ENCODE measurements at regions not wholly inside any gene's neighbourhood (a gene's known extent, or its start where the extent isn't known, plus 50 kb on each side); places are given as distances from the start of the nearest gene placed in this dataset.

GRCh38 chrX:4588466-4588865 is 875.0 kb upstream of the PRKX start:
- POLR2A ChIA-PET, result no interaction called here
- FAIRE-seq, result peak; percentile 65

GRCh38 chrX:4588056-4588455 is 874.6 kb upstream of the PRKX start:
- Histone ChIP-seq H3K4me1 (no peaks in the 10 kb centered on the region), H3K4me2 (no peak overlapping the region), H3K9me3 (no peaks in the 10 kb centered on the region), H3K4me3 (no peak overlapping the region), H3K27ac (no peak overlapping the region)
- DNase-seq (ENCODE audit: low read depth in 1 of 2, low spot score in 1 of 2), result no peak
- CTCF ChIA-PET, result no interaction called here
- FAIRE-seq, result no peak
- ATAC-seq, result no peak
- 18% methylated on average over 3 of the region's 3 CpGs for WGBS (ENCODE audit: missing lambda C conversion rate)
- TF ChIP-seq BCL3 (IDR thresholded peaks at IDR 0.05) (no peak), ESRRA (IDR thresholded peaks at IDR 0.05; ENCODE audit: borderline replicate concordance, low read length) (no peak), EHF (CRISPR knock-in tag; IDR thresholded peaks at IDR 0.05) (no peak), HOXA7 (CRISPR knock-in tag; IDR thresholded peaks at IDR 0.05) (no peak), ATOH8 (CRISPR knock-in tag; IDR thresholded peaks at IDR 0.05; ENCODE audit: low read depth) (no peak), POLR2A (IDR thresholded peaks at IDR 0.05; ENCODE audit: low read length) (no peak), GATA3 (IDR thresholded peaks at IDR 0.05; ENCODE audit: borderline replicate concordance) (no peak), RNF2 (IDR thresholded peaks at IDR 0.05; ENCODE audit: borderline replicate concordance, low read depth) (no peak), RFX5 (IDR thresholded peaks at IDR 0.05) (no peak), JUN (IDR thresholded peaks at IDR 0.05) (no peak), USF2 (IDR thresholded peaks at IDR 0.05) (no peak), ZC3H11A (IDR thresholded peaks at IDR 0.05) (no peak), NFE2L2 (conservative IDR thresholded peaks at IDR 0.05; ENCODE audit: low read length) (no peak)
- POLR2A ChIA-PET, result no interaction called here

More at GRCh38 chrX:4588466-4588865, 875.0 kb upstream of the PRKX start:
- CTCF ChIA-PET, result no interaction called here
- Histone ChIP-seq H3K27ac (no peak overlapping the region), H3K9me3 (no peaks in the 10 kb centered on the region), H3K4me1 (no peaks in the 10 kb centered on the region), H3K4me2 (no peak overlapping the region), H3K4me3 (no peak overlapping the region)
- TF ChIP-seq POLR2A (IDR thresholded peaks at IDR 0.05; ENCODE audit: low read length), result no peak
- TF ChIP-seq CHD4 (IDR thresholded peaks at IDR 0.05; ENCODE audit: borderline replicate concordance), result no peak
- no peak for TF ChIP-seq EHF (CRISPR knock-in tag; IDR thresholded peaks at IDR 0.05)
- no peak for TF ChIP-seq SREBF2 (IDR thresholded peaks at IDR 0.05)
- TF ChIP-seq HOXB13 (CRISPR knock-in tag; IDR thresholded peaks at IDR 0.05; ENCODE audit: low read depth), result no peak
- TF ChIP-seq JUNB (IDR thresholded peaks at IDR 0.05), result no peak
- TF ChIP-seq HDAC2 (IDR thresholded peaks at IDR 0.05), result no peak
- no peak for TF ChIP-seq ZFP36 (IDR thresholded peaks at IDR 0.05; ENCODE audit: borderline replicate concordance, partially characterized antibody)
- no peak for TF ChIP-seq POLR2AphosphoS2 (conservative IDR thresholded peaks at IDR 0.05; ENCODE audit: low read length)
- TF ChIP-seq RCOR1 (IDR thresholded peaks at IDR 0.05; ENCODE audit: low read depth, low read length), result no peak
- TF ChIP-seq ZC3H11A (IDR thresholded peaks at IDR 0.05), result no peak
- ATAC-seq (no peak), DNase-seq (ENCODE audit: low read depth in 1 of 2, low spot score in 1 of 2) (no peak)
- 52% methylated on average over 5 of the region's 5 CpGs for WGBS (ENCODE audit: missing lambda C conversion rate)

- no peak for DNase-seq (ENCODE audit: low read depth in 1 of 2, low spot score in 1 of 2)
- WGBS (ENCODE audit: missing lambda C conversion rate), result 46% methylated on average over 5 of the region's 5 CpGs
- Histone ChIP-seq H3K4me3 (no peak overlapping the region), H3K4me2 (no peak overlapping the region), H3K27ac (no peak overlapping the region), H3K9me3 (no peaks in the 10 kb centered on the region), H3K4me1 (no peaks in the 10 kb centered on the region)
- ATAC-seq, result no peak
- ChIA-PET POLR2A (no interaction called here), CTCF (no interaction called here)
- TF ChIP-seq ATOH8 (CRISPR knock-in tag; IDR thresholded peaks at IDR 0.05; ENCODE audit: low read depth) (no peak), POLR2AphosphoS2 (conservative IDR thresholded peaks at IDR 0.05; ENCODE audit: low read length) (no peak), KDM1A (IDR thresholded peaks at IDR 0.05; ENCODE audit: low read depth) (no peak), CEBPB (IDR thresholded peaks at IDR 0.05) (no peak), TFCP2L1 (CRISPR knock-in tag; IDR thresholded peaks at IDR 0.05) (no peak), USF2 (IDR thresholded peaks at IDR 0.05) (no peak), HOXA7 (CRISPR knock-in tag; IDR thresholded peaks at IDR 0.05) (no peak), BHLHE40 (IDR thresholded peaks at IDR 0.05; ENCODE audit: low read depth, low read length) (no peak), ZSCAN20 (CRISPR knock-in tag; IDR thresholded peaks at IDR 0.05) (no peak), PHF8 (IDR thresholded peaks at IDR 0.05; ENCODE audit: borderline replicate concordance, low read depth) (no peak), GATA3 (IDR thresholded peaks at IDR 0.05; ENCODE audit: borderline replicate concordance) (no peak), JUNB (IDR thresholded peaks at IDR 0.05) (no peak), POLR2A (IDR thresholded peaks at IDR 0.05; ENCODE audit: low read length) (no peak), HMGXB4 (CRISPR knock-in tag; IDR thresholded peaks at IDR 0.05; ENCODE audit: borderline replicate concordance) (no peak)
- FAIRE-seq, result no peak
These were observed 866.5 kb upstream of the PRKX start for GRCh38 chrX:4579999-4580398.

Measured in A549 (cell line).